ENCODE measurements at regions not wholly inside any gene's neighbourhood (a gene's known extent, or its start where the extent isn't known, plus 50 kb on each side); places are given as distances from the start of the nearest gene placed in this dataset.
A peak's percentile ranks its signal among the peaks of the same experiment; 100 is the strongest.

DNA sequence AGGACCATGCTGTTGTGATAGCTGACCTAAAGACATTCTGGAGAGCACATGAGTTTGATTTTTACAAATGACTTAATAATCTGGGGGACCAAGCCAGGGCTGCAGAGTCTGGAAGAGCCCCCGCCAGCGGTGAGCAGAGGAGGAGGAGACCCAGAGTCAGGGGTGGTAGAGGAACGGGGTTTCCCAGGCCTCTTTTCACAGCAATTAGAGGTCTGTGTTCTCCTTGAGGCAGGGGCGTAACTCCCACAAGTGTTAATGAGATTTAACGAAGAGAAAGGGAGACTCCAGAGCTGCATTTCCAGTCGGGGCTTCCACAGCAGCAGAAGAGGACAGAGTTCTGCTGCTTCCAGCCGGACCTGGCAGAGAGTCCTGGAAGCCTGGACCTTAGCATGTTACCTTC lies 137.9 kb upstream of the SLC24A2 start:
- H3K4me1 Mint-ChIP-seq (ENCODE audit: insufficient read depth, unreplicated experiment) = no peaks in the 10 kb centered on the region
- TF ChIP-seq, protein P1, sequence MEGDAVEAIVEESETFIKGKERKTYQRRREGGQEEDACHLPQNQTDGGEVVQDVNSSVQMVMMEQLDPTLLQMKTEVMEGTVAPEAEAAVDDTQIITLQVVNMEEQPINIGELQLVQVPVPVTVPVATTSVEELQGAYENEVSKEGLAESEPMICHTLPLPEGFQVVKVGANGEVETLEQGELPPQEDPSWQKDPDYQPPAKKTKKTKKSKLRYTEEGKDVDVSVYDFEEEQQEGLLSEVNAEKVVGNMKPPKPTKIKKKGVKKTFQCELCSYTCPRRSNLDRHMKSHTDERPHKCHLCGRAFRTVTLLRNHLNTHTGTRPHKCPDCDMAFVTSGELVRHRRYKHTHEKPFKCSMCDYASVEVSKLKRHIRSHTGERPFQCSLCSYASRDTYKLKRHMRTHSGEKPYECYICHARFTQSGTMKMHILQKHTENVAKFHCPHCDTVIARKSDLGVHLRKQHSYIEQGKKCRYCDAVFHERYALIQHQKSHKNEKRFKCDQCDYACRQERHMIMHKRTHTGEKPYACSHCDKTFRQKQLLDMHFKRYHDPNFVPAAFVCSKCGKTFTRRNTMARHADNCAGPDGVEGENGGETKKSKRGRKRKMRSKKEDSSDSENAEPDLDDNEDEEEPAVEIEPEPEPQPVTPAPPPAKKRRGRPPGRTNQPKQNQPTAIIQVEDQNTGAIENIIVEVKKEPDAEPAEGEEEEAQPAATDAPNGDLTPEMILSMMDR (IDR thresholded peaks at IDR 0.05; ENCODE audit: unreplicated experiment) = no peak
- H3K36me3 Mint-ChIP-seq (ENCODE audit: insufficient read depth, unreplicated experiment) = no peaks in the 10 kb centered on the region
- no peak overlapping the region for H3K4me3 Mint-ChIP-seq (ENCODE audit: unreplicated experiment)
- no peaks in the 10 kb centered on the region for H3K9me3 Mint-ChIP-seq (ENCODE audit: unreplicated experiment)
- no peak for DNase-seq (ENCODE audit: unreplicated experiment)
- BruUV-seq (replicated peaks) = no TSS peak
- POLR2A ChIA-PET = interaction anchor here (1.2 kb wide), 1 partner anchor 9 kb away, joined by 8 read pairs; no protein-coding TSS in a partner anchor
- intact Hi-C loops (cut with micrococcal nuclease) = loop anchor here (1.0 to 5.0 kb wide), 6 partner anchors 345 to 1184 kb away; no protein-coding TSS in a partner anchor
- H3K27me3 Mint-ChIP-seq (ENCODE audit: insufficient read depth, unreplicated experiment) = peaks cover 20% of the 10 kb centered on the region
- CTCF ChIA-PET = interaction anchor here (0.6 to 2.0 kb wide), 15 partner anchors 12 to 1179 kb away, joined by 3 to 7 read pairs (median 4); partner anchors contain the start of gene MLLT3
- no peak overlapping the region for H3K27ac Mint-ChIP-seq (ENCODE audit: low read depth, unreplicated experiment)

DNA sequence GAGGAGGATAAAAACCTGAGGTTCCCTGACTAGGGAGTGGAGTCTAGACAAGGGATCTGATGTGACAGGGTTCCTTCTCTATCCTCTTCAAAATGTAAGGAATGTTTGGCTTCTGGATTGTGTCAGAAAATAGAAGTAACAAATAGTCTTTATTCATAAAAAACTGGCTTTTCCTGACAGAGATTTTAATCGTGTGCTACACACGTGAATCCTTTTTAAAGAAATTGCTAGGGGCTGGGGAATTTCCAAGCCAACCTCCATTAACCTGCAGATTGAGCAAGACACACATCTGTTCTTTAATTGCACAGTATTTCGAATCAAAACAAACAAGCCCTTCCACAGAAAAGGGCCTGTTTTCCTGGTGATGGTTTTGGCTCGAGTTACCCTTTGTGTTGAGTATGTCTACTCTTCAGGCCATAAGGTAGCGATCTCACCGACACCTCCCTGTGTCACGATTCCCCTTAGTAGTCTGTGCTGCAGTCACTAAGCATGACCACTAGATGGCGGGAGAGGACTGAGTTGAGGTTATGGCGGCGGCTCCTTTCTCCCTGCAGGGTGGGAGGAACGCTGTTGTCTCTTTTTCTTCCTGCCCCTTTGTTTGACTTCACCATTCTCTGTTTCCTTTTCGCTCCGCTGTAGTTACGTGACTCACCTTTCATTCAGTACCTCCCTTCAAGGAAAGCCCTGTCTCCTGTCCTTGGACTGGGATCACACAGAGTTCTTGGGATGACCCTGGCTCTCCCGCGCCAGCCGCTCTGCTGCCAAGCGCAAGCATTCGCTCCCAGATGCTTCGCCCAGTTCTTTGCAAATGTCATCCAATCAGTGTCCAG lies 137.1 kb upstream of the SLC24A2 start:
- Mint-ChIP-seq H3K4me1 (ENCODE audit: insufficient read depth, unreplicated experiment) (no peaks in the 10 kb centered on the region), H3K9me3 (ENCODE audit: unreplicated experiment) (no peaks in the 10 kb centered on the region), H3K27me3 (ENCODE audit: insufficient read depth, unreplicated experiment) (peaks cover 24% of the 10 kb centered on the region), H3K27ac (ENCODE audit: low read depth, unreplicated experiment) (no peak overlapping the region), H3K36me3 (ENCODE audit: insufficient read depth, unreplicated experiment) (no peaks in the 10 kb centered on the region), H3K4me3 (ENCODE audit: unreplicated experiment) (peak overlapping the region; percentile 60)
- ChIA-PET POLR2A (interaction anchor here (0.8 to 1.2 kb wide), 2 partner anchors 10 to 692 kb away, joined by 4 to 8 read pairs; no protein-coding TSS in a partner anchor), CTCF (interaction anchor here (0.6 to 2.0 kb wide), 29 partner anchors 9 to 1191 kb away, joined by 3 to 8 read pairs (median 3); partner anchors contain the start of gene MLLT3)
- no TSS peak for BruUV-seq (replicated peaks)
- intact Hi-C loops (cut with micrococcal nuclease) = loop anchor here (1.0 to 5.0 kb wide), 6 partner anchors 345 to 1185 kb away; no protein-coding TSS in a partner anchor
- TF ChIP-seq, protein P1 (IDR thresholded peaks at IDR 0.05; ENCODE audit: unreplicated experiment) = peak; percentile 95
- peak; percentile 80 for DNase-seq (ENCODE audit: unreplicated experiment)

DNA sequence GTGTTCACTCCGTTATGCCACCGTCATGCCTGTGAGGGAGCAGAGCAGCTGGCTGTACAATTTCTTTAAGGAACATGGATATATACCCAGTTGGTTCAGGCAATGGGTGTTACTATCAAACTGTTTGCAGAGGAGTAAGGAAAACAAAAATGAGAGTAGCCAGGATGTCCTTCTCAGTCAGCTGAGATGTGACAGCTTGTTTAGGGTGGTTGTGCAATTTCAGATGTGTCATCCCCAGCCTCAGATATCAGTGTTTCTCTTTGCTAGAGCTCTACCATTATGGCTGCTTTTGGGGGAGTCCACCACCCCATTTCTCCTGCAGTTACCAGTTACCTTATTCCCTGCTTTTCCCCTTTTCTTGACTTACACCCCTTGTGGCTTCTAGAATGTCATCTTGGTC lies 135.2 kb upstream of the SLC24A2 start:
- Mint-ChIP-seq H3K4me1 (ENCODE audit: insufficient read depth, unreplicated experiment) (no peaks in the 10 kb centered on the region), H3K27me3 (ENCODE audit: insufficient read depth, unreplicated experiment) (peaks cover 41% of the 10 kb centered on the region), H3K9me3 (ENCODE audit: unreplicated experiment) (no peaks in the 10 kb centered on the region), H3K27ac (ENCODE audit: low read depth, unreplicated experiment) (no peak overlapping the region), H3K36me3 (ENCODE audit: insufficient read depth, unreplicated experiment) (no peaks in the 10 kb centered on the region), H3K4me3 (ENCODE audit: unreplicated experiment) (no peak overlapping the region)
- no peak for DNase-seq (ENCODE audit: unreplicated experiment)
- ChIA-PET POLR2A (no interaction called here), CTCF (interaction anchor here (0.5 to 0.9 kb wide), 9 partner anchors 62 to 1187 kb away, joined by 3 to 4 read pairs (median 3); no protein-coding TSS in a partner anchor)
- TF ChIP-seq, protein P1 (IDR thresholded peaks at IDR 0.05; ENCODE audit: unreplicated experiment) = no peak
- intact Hi-C loops (cut with micrococcal nuclease) = no loop called here
- BruUV-seq (replicated peaks) = no TSS peak

DNA sequence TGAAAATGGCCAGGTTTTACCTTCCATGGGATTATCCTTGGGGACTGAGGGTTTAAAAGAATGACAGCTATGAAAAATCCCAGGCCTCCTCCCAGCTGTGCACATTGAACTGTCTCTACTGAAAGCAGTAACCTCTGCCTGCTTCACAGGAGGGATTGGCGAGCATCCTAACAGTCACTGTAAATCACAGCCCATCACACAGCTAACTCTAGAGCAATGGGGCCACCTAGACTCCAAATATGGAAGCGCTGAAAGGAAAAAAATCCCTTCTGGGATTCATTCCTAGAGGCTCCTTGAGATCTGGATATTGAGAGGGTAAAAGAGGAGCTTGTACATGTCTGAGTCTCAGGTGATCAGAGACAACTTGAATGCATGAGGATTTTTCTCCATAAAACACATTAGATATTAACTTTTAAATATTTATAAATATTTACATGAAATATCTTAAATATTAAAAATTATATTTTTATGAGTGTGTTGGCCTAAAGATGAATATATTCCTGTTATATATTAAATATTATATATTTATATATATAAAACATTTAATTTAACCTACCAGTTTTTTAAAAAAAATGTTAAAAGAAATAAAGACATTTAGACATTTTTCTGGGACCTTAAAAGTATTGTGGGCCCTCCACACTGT lies 133.8 kb upstream of the SLC24A2 start:
- TF ChIP-seq, protein P1 (IDR thresholded peaks at IDR 0.05; ENCODE audit: unreplicated experiment) = peak; percentile 49
- no peaks in the 10 kb centered on the region for H3K36me3 Mint-ChIP-seq (ENCODE audit: insufficient read depth, unreplicated experiment)
- ChIA-PET CTCF (interaction anchor here (0.6 to 1.7 kb wide), 9 partner anchors 13 to 1193 kb away, joined by 3 to 14 read pairs (median 3); no protein-coding TSS in a partner anchor), POLR2A (interaction anchor here (0.6 kb wide), 3 partner anchors 31 to 706 kb away, joined by 3 read pairs; no protein-coding TSS in a partner anchor)
- peak; percentile 54 for DNase-seq (ENCODE audit: unreplicated experiment)
- intact Hi-C loops (cut with micrococcal nuclease) = loop anchor here (1.0 kb wide), 2 partner anchors 429 to 458 kb away; no protein-coding TSS in a partner anchor
- H3K4me3 Mint-ChIP-seq (ENCODE audit: unreplicated experiment) = no peak overlapping the region
- no peaks in the 10 kb centered on the region for H3K9me3 Mint-ChIP-seq (ENCODE audit: unreplicated experiment)
- BruUV-seq (replicated peaks) = no TSS peak
- no peaks in the 10 kb centered on the region for H3K4me1 Mint-ChIP-seq (ENCODE audit: insufficient read depth, unreplicated experiment)
- no peak overlapping the region for H3K27ac Mint-ChIP-seq (ENCODE audit: low read depth, unreplicated experiment)
- H3K27me3 Mint-ChIP-seq (ENCODE audit: insufficient read depth, unreplicated experiment) = peaks cover 53% of the 10 kb centered on the region

All from MCF 10A (cell line).